Colonic mucosa (tissue), 4 donors: ENCODE measurements at regions not wholly inside any gene's neighbourhood (a gene's known extent, or its start where the extent isn't known, plus 50 kb on each side); places are given as distances from the start of the nearest gene placed in this dataset.
"Not testable (repeated sequence)": the region's sequence is repeated elsewhere in the genome, so short reads cannot be mapped to it uniquely, and the experiment has no call there.

Source experiments
- DNase-seq: peaks from one replicate; pipeline ENCODE4 v3.0.0-alpha.2; 2020
- H3K27ac ChIP-seq: fragments of 200-600 bp; one replicate; pipeline ENCODE4 v1.8.0; 2021
- H3K27me3 ChIP-seq: fragments of 200-600 bp; one replicate; pipeline ENCODE4 v1.8.0; 2021
- H3K36me3 ChIP-seq: fragments of 200-600 bp; one replicate; pipeline ENCODE4 v1.8.0; 2021
- H3K4me1 ChIP-seq: fragments of 200-600 bp; one replicate; pipeline ENCODE4 v1.8.0; 2021; ENCODE audit warnings: mild to moderate bottlenecking
- H3K4me3 ChIP-seq: fragments of 200-600 bp; one replicate; pipeline ENCODE4 v1.8.0; 2021
- H3K9ac ChIP-seq, 2 donors: one replicate each; pipeline ENCODE4 v1.7.0; 2013; ENCODE audit warnings: control low read depth in 2 of 2, low read depth in 2 of 2, low read length in 2 of 2
- H3K9me3 ChIP-seq: fragments of 200-600 bp; one replicate; pipeline ENCODE4 v1.8.0; 2021
- intact Hi-C: fragments of 100-400 bp; cut with DNase I; formaldehyde crosslinking; loops from one replicate; pipeline ENCODE4 v1.14.1; 2022
- TF ChIP-seq, protein P1 (sequence below): fragments of 200-600 bp; IDR thresholded peaks from one replicate; pipeline ENCODE4 v1.8.0; 2022; ENCODE audit warnings: antibody characterized with exemption, mild to moderate bottlenecking
- donor health status: healthy.
- donor health status: DM: no; HTN: no; CAD: no.
- donor health status: DM: no; HTN: no; CAD: no.

DNA sequence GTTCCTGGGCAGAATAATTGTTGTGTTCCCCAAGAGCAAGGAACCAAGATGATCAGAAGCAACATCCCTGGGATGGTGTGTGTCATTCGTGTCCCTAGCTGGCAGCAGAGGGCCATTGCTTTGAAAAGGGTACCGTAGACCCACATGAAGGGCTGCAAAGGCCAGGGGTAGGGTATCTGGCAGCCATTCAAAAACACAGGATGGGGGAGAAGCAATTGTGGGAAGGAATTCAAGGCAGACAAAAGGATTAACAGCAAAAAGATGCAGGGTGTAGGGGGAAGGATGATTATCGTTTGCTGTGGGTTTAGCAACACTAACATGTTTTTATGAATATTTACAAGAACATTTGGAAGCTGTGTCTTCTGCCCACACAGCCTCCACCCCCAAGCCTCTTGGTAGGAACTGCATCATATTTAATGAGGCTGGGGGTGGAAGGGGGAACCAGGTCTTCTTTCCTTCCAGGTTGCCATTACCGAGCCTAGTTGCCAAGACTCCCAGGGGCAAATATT, 169.0 kb upstream of the G2E3 start:
- Histone ChIP-seq H3K9ac (no peak overlapping the region), H3K4me1 (no peaks in the 10 kb centered on the region), H3K27ac (no peak overlapping the region), H3K9me3 (no peaks in the 10 kb centered on the region), H3K4me3 (no peak overlapping the region), H3K36me3 (no peaks in the 10 kb centered on the region), H3K27me3 (no peaks in the 10 kb centered on the region)
- TF ChIP-seq, protein P1, sequence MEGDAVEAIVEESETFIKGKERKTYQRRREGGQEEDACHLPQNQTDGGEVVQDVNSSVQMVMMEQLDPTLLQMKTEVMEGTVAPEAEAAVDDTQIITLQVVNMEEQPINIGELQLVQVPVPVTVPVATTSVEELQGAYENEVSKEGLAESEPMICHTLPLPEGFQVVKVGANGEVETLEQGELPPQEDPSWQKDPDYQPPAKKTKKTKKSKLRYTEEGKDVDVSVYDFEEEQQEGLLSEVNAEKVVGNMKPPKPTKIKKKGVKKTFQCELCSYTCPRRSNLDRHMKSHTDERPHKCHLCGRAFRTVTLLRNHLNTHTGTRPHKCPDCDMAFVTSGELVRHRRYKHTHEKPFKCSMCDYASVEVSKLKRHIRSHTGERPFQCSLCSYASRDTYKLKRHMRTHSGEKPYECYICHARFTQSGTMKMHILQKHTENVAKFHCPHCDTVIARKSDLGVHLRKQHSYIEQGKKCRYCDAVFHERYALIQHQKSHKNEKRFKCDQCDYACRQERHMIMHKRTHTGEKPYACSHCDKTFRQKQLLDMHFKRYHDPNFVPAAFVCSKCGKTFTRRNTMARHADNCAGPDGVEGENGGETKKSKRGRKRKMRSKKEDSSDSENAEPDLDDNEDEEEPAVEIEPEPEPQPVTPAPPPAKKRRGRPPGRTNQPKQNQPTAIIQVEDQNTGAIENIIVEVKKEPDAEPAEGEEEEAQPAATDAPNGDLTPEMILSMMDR, result no peak
- DNase-seq, result no peak
- intact Hi-C loops, result no loop called here

DNA sequence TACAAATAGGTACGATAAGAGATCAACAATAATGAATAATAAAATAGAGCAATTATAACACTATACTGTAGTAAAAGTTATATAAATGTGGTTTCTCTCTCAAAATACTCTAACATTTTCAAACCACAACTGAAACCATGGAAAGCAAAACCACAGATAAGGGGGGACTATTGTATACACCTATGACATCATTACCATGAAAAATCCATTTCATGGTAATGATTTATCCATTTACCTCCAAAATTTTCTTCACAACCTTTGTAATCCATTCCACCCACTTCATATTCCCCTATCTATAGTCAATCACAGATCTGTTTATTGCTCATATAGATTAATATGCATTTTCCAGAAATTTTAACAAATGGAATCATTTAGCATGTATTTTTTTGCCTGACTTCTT, 163.9 kb upstream of the G2E3 start:
- no peak overlapping the region for H3K9ac ChIP-seq
- no peak for DNase-seq
- no peak overlapping the region for H3K27ac ChIP-seq
- TF ChIP-seq, protein P1, result no peak
- H3K4me1 ChIP-seq, result no peaks in the 10 kb centered on the region
- H3K4me3 ChIP-seq, result no peak overlapping the region
- intact Hi-C loops, result no loop called here
- no peaks in the 10 kb centered on the region for H3K9me3 ChIP-seq
- H3K36me3 ChIP-seq, result no peaks in the 10 kb centered on the region
- no peaks in the 10 kb centered on the region for H3K27me3 ChIP-seq

DNA sequence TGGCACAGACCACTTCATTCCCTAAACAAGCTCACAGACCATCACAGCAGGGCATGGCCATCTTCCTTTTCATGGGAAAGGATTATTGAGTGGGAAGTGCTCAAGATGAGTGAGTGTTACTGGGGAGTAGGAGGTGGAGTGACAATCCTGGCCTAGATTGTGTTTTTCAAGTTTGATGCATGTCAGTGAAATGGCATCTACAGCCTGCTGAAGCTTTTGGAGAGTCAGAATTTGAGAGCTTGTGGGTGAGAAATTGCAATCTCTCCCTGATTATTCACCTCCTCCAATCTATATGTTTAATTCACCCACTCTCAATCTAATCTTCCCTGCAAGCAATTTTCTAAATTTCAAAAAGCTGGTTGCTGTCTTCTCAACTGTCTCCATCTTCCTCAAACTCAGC, 156.1 kb upstream of the G2E3 start:
- no peak overlapping the region for H3K4me3 ChIP-seq
- H3K27ac ChIP-seq, result no peak overlapping the region
- no peak overlapping the region for H3K9ac ChIP-seq
- no peaks in the 10 kb centered on the region for H3K9me3 ChIP-seq
- intact Hi-C loops, result no loop called here
- DNase-seq, result no peak
- no peaks in the 10 kb centered on the region for H3K36me3 ChIP-seq
- TF ChIP-seq, protein P1, result no peak
- H3K27me3 ChIP-seq, result no peaks in the 10 kb centered on the region
- H3K4me1 ChIP-seq, result no peaks in the 10 kb centered on the region

DNA sequence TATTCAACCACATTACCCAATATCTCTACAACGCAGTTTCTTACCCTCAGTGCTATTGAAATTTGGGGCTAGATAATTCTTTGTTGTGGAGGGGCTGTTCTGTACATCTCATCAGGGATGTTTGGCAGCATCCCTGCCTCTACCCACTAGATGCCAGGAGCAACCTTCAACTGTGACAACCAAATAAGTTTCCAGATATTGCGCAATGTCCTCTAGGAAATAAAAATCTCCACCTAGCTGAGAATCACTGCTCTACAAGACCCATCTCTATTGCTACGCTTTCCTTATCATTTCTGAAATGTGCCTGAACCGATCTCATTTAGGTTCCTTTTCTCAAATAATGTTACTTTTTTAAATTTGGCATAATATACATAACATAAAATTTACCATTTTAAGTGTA, 155.2 kb upstream of the G2E3 start:
- H3K27ac ChIP-seq, result no peak overlapping the region
- H3K27me3 ChIP-seq, result no peaks in the 10 kb centered on the region
- no peaks in the 10 kb centered on the region for H3K9me3 ChIP-seq
- H3K4me1 ChIP-seq, result no peaks in the 10 kb centered on the region
- TF ChIP-seq, protein P1, result no peak
- no peaks in the 10 kb centered on the region for H3K36me3 ChIP-seq
- intact Hi-C loops, result no loop called here
- DNase-seq, result no peak
- no peak overlapping the region for H3K4me3 ChIP-seq
- no peak overlapping the region for H3K9ac ChIP-seq

DNA sequence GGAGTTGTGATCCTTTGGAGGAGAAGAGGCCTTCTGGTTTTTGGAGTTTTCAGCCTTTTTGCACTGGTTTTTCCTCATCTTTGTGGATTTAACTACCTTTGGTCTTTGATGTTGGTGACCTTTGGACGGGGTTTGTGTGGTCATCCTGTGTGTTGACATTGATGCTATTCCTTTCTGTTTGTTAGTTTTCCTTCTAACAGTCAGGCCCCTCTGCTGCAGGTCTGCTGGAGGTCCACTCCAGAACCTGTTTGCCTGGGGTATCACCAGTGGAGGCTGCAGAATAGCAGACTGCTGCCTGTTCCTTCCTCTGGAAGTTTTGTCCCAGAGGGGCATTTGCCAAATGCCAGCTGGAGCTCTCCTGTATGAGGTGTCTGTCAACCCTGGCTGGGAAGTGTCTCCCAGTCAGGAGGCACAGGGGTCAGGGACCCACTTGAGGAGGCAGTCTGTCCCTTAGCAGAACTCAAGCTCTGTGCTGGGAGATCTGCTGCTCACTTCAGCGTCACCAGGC, 149.4 kb upstream of the G2E3 start:
- H3K9ac ChIP-seq, H3K27ac ChIP-seq, H3K4me1 ChIP-seq, DNase-seq, H3K27me3 ChIP-seq, intact Hi-C loops, H3K36me3 ChIP-seq, H3K9me3 ChIP-seq, H3K4me3 ChIP-seq: not testable (repeated sequence)

DNA sequence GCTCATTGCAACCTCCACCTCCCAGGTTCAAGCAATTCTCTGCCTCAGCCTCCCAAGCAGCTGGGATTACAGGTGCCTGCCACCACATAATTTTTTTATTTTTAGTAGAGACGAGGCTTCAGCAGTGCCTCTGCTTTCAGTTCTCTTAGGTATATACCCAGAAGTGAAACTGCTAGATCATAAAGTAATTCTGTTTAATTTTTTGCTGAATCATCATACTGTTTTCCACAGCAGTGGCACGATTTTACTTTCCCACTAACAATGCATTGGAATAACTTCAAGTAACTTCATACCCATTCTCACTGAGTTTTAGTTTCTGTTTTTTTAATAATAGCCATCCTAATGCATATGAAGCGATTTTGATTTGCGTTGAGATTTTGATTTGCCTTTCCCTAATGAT, 148.0 kb upstream of the G2E3 start:
- TF ChIP-seq, protein P1, result no peak
- no peak for DNase-seq
- Histone ChIP-seq H3K4me1 (no peaks in the 10 kb centered on the region), H3K4me3 (no peak overlapping the region), H3K9ac (no peak overlapping the region), H3K27ac (no peak overlapping the region), H3K27me3 (no peaks in the 10 kb centered on the region), H3K9me3 (no peaks in the 10 kb centered on the region), H3K36me3 (no peaks in the 10 kb centered on the region)
- intact Hi-C loops, result no loop called here

DNA sequence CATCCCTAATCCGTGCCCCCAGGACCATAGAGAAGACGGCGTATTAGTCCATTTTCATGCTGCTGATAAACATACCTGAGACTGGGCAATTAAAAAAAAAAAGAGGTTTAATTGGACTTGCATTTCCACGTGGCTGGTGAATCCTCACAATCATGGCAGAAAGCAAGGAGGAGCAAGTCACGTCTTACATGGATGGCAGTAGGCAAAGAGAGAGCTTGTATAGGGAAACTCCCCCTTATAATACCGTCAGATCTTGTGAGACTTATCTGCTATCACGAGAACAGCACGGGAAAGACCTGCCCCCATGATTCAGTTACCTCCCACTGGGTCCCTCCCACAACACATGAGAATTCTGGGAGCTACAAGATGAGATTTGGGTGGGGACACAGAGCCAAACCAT, 145.8 kb upstream of the G2E3 start:
- H3K4me1 ChIP-seq, intact Hi-C loops, H3K27ac ChIP-seq, DNase-seq, H3K4me3 ChIP-seq, H3K36me3 ChIP-seq, H3K27me3 ChIP-seq, H3K9me3 ChIP-seq, H3K9ac ChIP-seq: not testable (repeated sequence)
